Neural progenitor cell (in vitro differentiated cells): ENCODE measurements at regions not wholly inside any gene's neighbourhood (a gene's known extent, or its start where the extent isn't known, plus 50 kb on each side); places are given as distances from the start of the nearest gene placed in this dataset.

Experiments used
- DNase-seq: peaks from one replicate; pipeline ENCODE4 v3.0.0-alpha.2; 2016; ENCODE audit warnings: low spot score
- H2AFZ ChIP-seq: fragments of 200-600 bp; sonication (generic); replicated peaks from 2 replicates; pipeline ENCODE4 v1.6.1; 2016; ENCODE audit warnings: antibody characterized with exemption
- H3F3A ChIP-seq: fragments of 200-600 bp; sonication (generic); 2 replicates; pipeline ENCODE4 v1.6.1; 2016; ENCODE audit warnings: antibody characterized with exemption, low read depth
- H3K27ac ChIP-seq: fragments of 200-600 bp; sonication (generic); 2 replicates; pipeline ENCODE4 v1.5.1; 2016; ENCODE audit warnings: mild to moderate bottlenecking
- H3K27me3 ChIP-seq: fragments of 200-600 bp; sonication (generic); 2 replicates; pipeline ENCODE4 v1.6.1; 2016; ENCODE audit warnings: mild to moderate bottlenecking, moderate library complexity
- H3K36me3 ChIP-seq: fragments of 200-600 bp; sonication (generic); 2 replicates; pipeline ENCODE4 v1.5.1; 2016
- H3K4me1 ChIP-seq: fragments of 200-600 bp; sonication (generic); 2 replicates; pipeline ENCODE4 v1.6.1; 2016; ENCODE audit warnings: mixed run types
- H3K4me2 ChIP-seq: fragments of 200-600 bp; sonication (generic); 2 replicates; pipeline ENCODE4 v1.6.1; 2016
- H3K4me3 ChIP-seq: fragments of 200-600 bp; sonication (generic); 2 replicates; pipeline ENCODE4 v1.5.1; 2016
- H3K79me2 ChIP-seq: fragments of 200-600 bp; sonication (generic); 2 replicates; pipeline ENCODE4 v1.6.1; 2016; ENCODE audit warnings: low read depth
- H3K9ac ChIP-seq: fragments of 200-600 bp; sonication (generic); 2 replicates; pipeline ENCODE4 v1.6.1; 2016
- H3K9me3 ChIP-seq: fragments of 200-600 bp; sonication (generic); 2 replicates; pipeline ENCODE4 v1.5.1; 2016; ENCODE audit warnings: low read depth
- H4K20me1 ChIP-seq: fragments of 200-600 bp; sonication (generic); 2 replicates; pipeline ENCODE4 v1.6.1; 2016; ENCODE audit warnings: low read depth
- H3K27ac Mint-ChIP-seq: 3 replicates; pipeline ENCODE4 v1.8.0; 2021; ENCODE audit warnings: mixed read lengths
- H3K27me3 Mint-ChIP-seq: 2 replicates; pipeline ENCODE4 v1.8.0; 2022; ENCODE audit warnings: low read depth, mild to moderate bottlenecking, inconsistent platforms, moderate library complexity, mixed read lengths; ENCODE audit not compliant: insufficient read depth
- H3K36me3 Mint-ChIP-seq: 3 replicates; pipeline ENCODE4 v1.8.0; 2021; ENCODE audit warnings: mixed read lengths
- H3K4me1 Mint-ChIP-seq: 3 replicates; pipeline ENCODE4 v1.8.0; 2021; ENCODE audit warnings: mixed read lengths
- H3K4me3 Mint-ChIP-seq: 3 replicates; pipeline ENCODE4 v1.8.0; 2021; ENCODE audit warnings: mild to moderate bottlenecking, moderate library complexity, mixed read lengths
- H3K9me3 Mint-ChIP-seq: 3 replicates; pipeline ENCODE4 v1.8.0; 2020; ENCODE audit warnings: mixed read lengths
- CTCF ChIP-seq: fragments of 200-600 bp; sonication (generic); IDR thresholded peaks from 2 replicates; pipeline ENCODE4 v1.5.1; 2017; ENCODE audit warnings: antibody characterized with exemption, mild to moderate bottlenecking
- EZH2 ChIP-seq: fragments of 200-600 bp; sonication (generic); IDR thresholded peaks from 2 replicates; pipeline ENCODE4 v1.6.1; 2017; ENCODE audit warnings: antibody characterized with exemption, mild to moderate bottlenecking, moderate library complexity
- EZH2phosphoT487 ChIP-seq: fragments of 200-600 bp; sonication (generic); IDR thresholded peaks from 2 replicates; pipeline ENCODE4 v1.6.1; 2017; ENCODE audit warnings: antibody characterized with exemption

DNA sequence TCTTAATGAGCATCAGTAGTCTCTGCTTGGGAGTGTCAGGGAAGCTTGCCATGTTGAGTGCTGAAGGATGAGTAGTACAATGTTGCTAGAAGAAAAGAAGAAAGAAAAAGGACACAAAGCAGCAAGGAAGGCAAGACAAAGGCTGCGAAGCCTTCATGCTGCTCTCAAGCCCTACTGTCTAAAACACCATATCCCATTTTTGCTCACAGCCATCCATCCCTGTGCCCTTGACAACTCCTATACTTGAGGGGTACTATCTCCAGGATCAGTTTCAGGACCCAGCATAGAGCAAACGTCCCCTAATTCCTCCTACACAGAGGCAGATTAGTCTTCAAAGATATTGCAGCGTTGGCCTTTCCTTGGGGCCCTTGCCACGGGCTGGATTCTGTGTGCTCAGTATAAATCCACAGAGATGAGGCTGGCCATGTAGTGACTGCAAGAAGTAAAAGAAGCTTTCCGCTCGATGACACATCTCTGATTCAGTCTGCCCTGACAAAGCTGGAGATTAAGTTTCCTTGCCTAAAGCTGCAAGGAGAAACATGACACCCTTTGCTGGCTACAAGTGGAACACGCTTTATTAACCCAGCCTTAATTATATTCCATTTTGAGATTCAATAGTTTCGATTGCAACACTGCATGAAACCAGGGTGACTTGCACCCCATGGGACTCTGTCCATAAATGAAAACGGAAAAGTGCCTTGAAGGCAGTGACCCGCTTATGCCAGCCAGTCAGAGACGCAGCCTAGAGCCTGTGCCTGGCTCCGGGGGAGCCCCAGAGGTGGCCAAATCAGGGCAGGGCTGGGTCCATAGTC is 304.6 kb downstream of the ACTL7B start:
- Mint-ChIP-seq H3K9me3 (no peaks in the 10 kb centered on the region), H3K27me3 (peaks cover 2% of the 10 kb centered on the region), H3K4me1 (peaks cover 13% of the 10 kb centered on the region), H3K4me3 (no peak overlapping the region), H3K27ac (peak overlapping the region; percentile 70), H3K36me3 (no peaks in the 10 kb centered on the region)
- Histone ChIP-seq H3K4me3 (no peak overlapping the region), H3K27me3 (no peaks in the 10 kb centered on the region), H3F3A (peaks cover 3% of the 10 kb centered on the region), H3K36me3 (no peaks in the 10 kb centered on the region), H3K9ac (no peak overlapping the region), H3K9me3 (no peaks in the 10 kb centered on the region), H3K4me2 (peak overlapping the region; percentile 54), H4K20me1 (no peaks in the 10 kb centered on the region), H3K79me2 (no peaks in the 10 kb centered on the region), H2AFZ (no peak overlapping the region), H3K27ac (no peak overlapping the region), H3K4me1 (peaks cover 12% of the 10 kb centered on the region)
- peak; percentile 71 for DNase-seq
- TF ChIP-seq EZH2phosphoT487 (no peak), EZH2 (no peak), CTCF (no peak)

DNA sequence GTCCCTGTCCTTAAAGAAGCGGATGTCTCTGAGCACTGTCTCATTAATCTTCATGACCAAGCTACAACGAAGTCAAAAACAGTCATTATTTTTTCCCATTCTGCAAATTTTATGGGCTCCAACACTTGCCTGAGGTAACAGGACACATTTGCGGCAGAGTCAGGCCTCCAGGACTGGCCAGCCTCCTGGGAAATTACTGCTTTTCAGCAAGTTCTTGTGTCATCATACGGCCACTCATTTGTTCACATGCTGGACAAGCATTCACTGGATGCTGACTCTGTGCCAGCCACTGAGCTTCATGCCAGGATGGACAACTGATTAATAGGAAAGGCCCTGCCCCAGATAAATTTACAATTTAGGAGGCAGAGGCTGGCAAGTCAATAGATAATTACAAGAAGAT is 305.7 kb downstream of the ACTL7B start:
- no peaks in the 10 kb centered on the region for H3K36me3 ChIP-seq
- H3K27me3 Mint-ChIP-seq: peaks cover 2% of the 10 kb centered on the region

DNA sequence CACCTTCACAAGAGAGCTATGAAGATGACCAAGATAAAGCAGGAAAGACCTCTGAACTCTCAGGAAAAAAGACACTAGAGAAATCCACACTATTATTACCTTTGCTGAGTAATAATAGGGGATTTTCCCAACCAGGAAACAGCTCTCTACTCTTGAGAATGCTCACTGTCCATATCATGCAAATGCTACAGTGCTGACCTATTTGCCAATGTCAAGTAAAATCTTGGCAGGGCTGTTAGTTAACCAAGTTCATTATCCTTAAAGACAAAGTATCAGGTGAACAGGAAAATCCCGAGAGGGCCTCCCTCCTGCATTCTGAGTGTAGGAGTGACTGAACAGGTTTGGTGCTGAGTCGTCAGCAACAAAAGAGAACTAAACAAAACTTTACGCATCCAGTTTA is 306.6 kb downstream of the ACTL7B start:
- H3F3A ChIP-seq: peaks cover 3% of the 10 kb centered on the region
- no peak for DNase-seq
- no peaks in the 10 kb centered on the region for H3K9me3 Mint-ChIP-seq
- no peaks in the 10 kb centered on the region for H4K20me1 ChIP-seq
- H3K27me3 ChIP-seq: no peaks in the 10 kb centered on the region
- no peaks in the 10 kb centered on the region for H3K9me3 ChIP-seq
- H3K79me2 ChIP-seq: no peaks in the 10 kb centered on the region
- H3K4me3 ChIP-seq: no peak overlapping the region
- no peak overlapping the region for H3K4me2 ChIP-seq
- no peak overlapping the region for H3K27ac Mint-ChIP-seq
- no peak overlapping the region for H3K9ac ChIP-seq
- H3K4me3 Mint-ChIP-seq: no peak overlapping the region
- no peak overlapping the region for H2AFZ ChIP-seq
- peaks cover 13% of the 10 kb centered on the region for H3K4me1 Mint-ChIP-seq
- no peaks in the 10 kb centered on the region for H3K36me3 ChIP-seq
- H3K36me3 Mint-ChIP-seq: no peaks in the 10 kb centered on the region
- no peak overlapping the region for H3K27ac ChIP-seq
- H3K4me1 ChIP-seq: peaks cover 12% of the 10 kb centered on the region
- H3K27me3 Mint-ChIP-seq: peaks cover 2% of the 10 kb centered on the region
- no peak for TF ChIP-seq EZH2phosphoT487
- TF ChIP-seq EZH2: no peak
- no peak for TF ChIP-seq CTCF

More for the DNA sequence above, 305.7 kb downstream of the ACTL7B start:
- DNase-seq: no peak
- peaks cover 12% of the 10 kb centered on the region for H3K4me1 ChIP-seq
- Mint-ChIP-seq H3K4me1 (peaks cover 13% of the 10 kb centered on the region), H3K9me3 (no peaks in the 10 kb centered on the region), H3K27ac (no peak overlapping the region), H3K36me3 (no peaks in the 10 kb centered on the region), H3K4me3 (no peak overlapping the region)
- no peaks in the 10 kb centered on the region for H3K27me3 ChIP-seq
- H2AFZ ChIP-seq: no peak overlapping the region
- no peaks in the 10 kb centered on the region for H3K79me2 ChIP-seq
- H3K4me3 ChIP-seq: no peak overlapping the region
- TF ChIP-seq EZH2phosphoT487 (no peak), CTCF (no peak), EZH2 (no peak)
- no peak overlapping the region for H3K27ac ChIP-seq
- H3K9me3 ChIP-seq: no peaks in the 10 kb centered on the region
- peaks cover 3% of the 10 kb centered on the region for H3F3A ChIP-seq
- no peak overlapping the region for H3K4me2 ChIP-seq
- H3K9ac ChIP-seq: no peak overlapping the region
- H4K20me1 ChIP-seq: no peaks in the 10 kb centered on the region
